NOMO-1 treated with DMSO at 0.1 percent for 48 hours (cell line): ENCODE measurements at regions not wholly inside any gene's neighbourhood (a gene's known extent, or its start where the extent isn't known, plus 50 kb on each side); places are given as distances from the start of the nearest gene placed in this dataset.
A peak's percentile ranks its signal among the peaks of the same experiment; 100 is the strongest.

Experiments used
- DNase-seq: peaks from one replicate; lab custom pipeline; 2025; ENCODE audit not compliant: unreplicated experiment; lab: John Stamatoyannopoulos, UW

- no peak for DNase-seq
Observed at GRCh38 chr16:8203101-8203500, 387.2 kb downstream of the TMEM114 start.

- DNase-seq = no peak
Observed at GRCh38 chr16:8200839-8201238, 389.5 kb downstream of the TMEM114 start.

DNA sequence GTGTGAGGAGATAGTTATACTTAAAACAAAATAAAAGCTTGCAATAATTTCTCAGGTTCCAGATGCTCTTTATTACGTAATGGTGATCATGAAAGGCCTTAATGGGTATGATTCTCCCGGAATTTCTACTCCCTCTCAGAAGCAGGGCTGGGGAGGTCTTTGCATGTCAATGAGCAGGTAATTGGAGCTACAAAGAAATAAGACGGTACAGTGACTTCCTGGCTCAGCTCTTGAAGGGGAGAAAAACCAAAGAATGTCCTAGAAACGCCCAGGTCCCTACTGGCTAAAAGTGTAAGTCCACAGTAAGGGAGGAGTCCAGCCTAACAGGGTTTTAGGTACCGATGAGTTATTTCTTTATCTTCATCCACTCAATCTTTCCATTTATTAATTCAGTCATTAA is 390.9 kb downstream of the TMEM114 start:
- DNase-seq = no peak

GRCh38 chr16:8194794-8195193 is 395.5 kb downstream of the TMEM114 start:
- no peak for DNase-seq

- no peak for DNase-seq
Observed at GRCh38 chr16:8188841-8189240, 401.5 kb downstream of the TMEM114 start.

DNA sequence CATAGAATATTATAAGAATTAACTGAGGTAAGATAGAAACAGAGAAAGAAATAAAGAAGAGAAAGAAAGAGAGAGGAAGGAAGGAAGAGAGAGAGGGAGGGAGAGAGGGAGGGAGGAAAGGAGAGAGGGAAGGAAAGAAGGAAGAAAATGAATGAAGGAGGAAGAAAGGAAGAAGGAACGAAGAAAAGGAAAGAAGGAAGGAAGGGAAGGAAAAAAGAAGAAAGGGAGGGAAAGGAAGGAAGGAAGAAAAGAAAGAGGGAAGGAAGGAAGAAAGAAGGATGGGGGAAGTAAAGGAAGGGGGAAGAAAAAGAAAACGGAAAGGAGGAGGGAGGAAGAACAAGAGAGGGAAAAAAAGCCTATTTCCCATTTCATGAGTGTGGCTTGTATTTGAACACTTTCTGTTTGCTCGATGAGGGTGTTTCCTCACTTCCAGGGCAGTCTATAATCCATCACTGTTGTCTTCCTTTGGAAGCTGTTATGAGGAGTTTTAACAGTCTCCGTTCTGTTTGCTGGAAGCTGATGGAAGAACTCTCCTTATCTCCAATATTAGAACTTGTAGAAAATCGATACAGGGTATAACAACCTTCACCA is 402.4 kb downstream of the TMEM114 start:
- DNase-seq = no peak

DNA sequence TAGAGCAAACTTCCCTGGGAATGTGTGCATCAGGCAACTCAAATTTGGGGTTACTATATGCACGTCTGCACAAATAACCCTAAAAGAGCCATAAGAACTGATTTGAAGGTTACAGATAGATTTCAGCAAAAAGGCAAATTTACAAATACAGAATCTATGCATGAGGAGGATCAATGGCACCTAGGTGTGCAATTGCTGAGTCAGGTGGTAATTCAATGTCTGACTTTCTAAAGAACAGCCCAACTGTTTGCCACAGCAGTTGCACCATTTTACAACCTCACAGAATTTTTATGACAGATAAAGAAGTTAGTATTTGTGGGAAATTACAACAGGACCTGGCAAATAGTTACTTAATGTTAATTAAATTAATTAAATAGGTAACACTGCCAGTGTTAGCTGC is 405.5 kb downstream of the TMEM114 start:
- DNase-seq = no peak

DNA sequence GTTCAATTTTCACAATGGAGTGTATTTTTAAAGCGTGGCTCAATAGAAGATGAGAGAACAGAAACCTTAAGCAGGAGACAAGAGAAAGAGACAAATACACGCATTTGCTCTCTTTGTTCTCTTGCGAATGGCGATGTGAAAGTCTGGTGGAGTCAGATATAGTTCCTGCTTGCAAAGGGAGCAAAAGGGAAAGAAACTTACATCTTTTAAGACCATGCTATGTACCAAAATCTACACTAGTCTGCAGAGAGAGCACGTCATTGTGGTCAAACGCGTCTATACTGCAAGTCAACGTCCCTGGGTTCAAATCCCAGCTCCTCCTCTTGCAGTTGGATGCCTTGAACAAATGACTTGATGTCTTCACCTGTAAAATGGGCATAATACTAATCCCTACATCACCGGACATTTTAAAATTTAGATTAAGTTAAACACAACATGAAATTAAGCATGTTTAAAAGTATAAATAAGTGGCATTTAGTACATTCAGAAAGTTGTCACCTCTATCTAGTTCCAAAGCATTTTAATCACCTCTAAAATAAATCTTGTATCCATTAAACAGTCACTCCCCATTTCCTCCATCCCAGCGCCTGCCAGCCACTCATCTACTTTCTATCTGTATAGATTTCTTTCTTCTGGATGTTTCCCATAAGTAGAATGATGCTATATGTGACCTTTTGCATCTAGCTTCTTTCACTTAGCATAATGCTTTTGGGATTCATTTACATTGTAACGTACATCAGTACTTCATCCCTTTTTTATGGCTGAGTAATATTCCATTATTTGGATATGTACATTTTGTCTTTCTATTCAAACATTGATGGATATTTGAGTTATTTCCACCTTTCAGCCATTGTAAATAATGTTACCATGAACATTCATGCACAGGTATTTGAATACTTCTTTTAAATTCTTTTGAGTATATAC is 406.9 kb downstream of the TMEM114 start:
- DNase-seq = no peak

- DNase-seq = no peak
Observed at GRCh38 chr16:8182761-8183160, 407.6 kb downstream of the TMEM114 start.

- DNase-seq = no peak
Observed at GRCh38 chr16:8179615-8180014, 410.7 kb downstream of the TMEM114 start.

DNA sequence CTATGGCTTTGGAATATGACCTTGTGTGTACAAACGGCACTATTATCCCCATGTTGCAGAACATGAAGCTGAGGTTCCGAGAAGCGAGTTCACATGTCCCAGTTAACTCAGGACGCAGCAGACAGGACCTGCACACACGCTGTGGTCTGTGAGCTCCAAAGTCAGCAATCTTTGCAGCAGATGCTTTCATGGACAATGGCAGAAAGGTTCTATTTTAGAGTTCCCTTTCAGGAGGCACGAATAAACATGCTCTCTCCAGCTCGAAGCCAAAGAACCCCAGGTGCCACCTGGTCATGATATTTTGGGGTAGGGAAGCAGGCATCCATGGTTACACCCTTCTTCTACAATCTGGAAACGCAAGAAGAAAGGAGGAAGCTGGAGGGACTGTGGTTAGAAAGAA is 412.0 kb downstream of the TMEM114 start:
- DNase-seq = no peak

DNA sequence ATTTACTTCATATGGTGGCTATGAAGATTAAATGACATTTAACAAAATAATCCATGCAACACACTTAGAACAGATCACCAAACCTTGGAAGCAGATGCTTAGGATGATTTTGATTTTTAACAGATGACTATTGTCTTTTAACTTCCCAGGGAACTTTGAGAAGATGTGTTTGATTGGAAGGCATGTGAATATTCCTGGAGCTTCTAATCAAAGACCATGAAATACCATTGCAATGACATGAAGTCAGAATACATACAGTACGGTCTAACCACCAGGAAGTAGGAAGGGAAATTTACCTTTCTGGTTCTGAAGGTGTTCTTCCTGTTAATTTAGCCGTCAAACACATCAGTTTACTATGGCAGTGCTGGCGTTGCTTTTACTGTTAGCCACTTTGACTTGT is 414.9 kb downstream of the TMEM114 start:
- no peak for DNase-seq

DNA sequence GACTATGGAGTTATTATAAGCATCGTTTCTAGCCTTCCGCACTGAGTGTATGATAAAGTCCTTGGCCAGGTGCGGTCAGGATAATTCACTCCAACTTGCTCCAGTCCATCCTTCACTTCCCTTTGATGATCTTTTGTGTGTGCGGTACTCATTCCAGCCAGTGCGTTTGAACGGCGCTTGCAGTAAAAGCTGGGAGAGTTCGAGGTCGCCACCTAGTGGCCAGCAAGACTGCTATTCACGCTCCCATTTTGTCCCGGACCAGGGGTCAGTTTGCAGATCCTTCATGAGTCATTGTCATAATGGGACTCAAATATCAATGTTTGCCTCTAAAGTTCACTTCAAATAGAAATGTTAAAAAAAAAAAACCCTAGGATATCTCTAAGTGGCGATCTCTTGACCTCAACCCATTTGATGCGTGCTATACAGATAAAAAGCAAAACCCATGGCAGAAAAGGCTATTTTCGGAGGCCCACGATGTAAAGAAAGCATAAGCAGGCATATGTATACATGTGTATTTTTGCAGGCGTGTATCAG is 417.1 kb downstream of the TMEM114 start:
- DNase-seq = peak; percentile 43

DNA sequence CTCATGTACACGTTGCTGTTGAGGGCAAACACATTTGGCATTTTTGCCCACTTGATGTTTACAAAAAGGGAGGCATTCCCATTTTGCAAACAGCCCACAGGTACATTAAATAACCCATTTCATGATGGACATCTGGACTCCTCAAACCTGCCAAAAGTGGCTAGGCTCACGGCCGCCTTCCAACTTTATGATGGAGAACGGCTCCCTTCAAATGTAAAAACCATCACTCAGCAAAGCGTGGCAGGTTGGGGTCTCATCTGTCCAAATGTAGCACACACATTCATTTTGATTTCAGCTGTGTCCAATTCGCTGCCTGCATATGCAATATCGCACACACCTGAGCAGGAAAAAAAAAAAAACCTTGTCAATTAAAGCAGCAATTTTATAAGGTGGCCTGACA is 417.8 kb downstream of the TMEM114 start:
- no peak for DNase-seq

DNA sequence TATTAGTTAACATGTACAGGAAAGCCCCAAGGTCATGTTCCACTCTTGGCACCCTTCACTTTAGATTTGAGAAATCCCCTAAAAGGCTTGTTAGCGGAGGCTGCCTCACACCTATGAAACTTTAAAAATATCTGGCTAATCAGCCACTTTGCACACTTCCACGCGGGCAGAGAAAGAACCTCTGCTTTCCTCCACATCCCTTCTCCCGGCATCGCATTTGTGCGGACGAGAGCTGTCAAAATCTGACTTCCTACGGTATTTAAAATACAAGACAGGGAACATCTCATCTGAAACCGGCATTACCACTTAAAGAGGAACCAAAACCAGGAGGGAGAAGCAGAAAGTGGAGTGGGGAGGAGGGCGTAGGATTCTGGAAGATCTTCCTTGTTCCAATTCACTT is 422.3 kb downstream of the TMEM114 start:
- DNase-seq = no peak

GRCh38 chr16:8167436-8167835 is 422.9 kb downstream of the TMEM114 start:
- no peak for DNase-seq

- DNase-seq = no peak
Observed at GRCh38 chr16:8158051-8158450, 432.3 kb downstream of the TMEM114 start.

DNA sequence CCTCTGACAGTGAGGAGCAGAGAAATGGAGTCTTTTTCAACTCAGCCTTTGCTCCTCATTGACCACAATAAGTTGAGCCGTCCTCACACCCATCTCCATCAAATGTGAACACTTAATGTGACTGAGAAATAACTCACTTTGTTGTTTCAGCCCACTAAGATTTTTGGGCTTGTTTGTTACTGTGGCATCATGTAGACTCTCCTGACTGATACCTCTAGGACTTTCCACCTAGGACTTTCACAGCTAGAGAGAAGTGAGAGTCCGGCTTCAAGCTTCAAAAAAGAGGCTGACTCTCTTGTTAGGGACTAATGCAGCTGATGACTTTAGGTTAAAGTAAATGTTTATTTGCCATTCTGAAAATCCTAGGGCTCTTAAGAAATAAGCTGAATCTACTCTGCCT is 435.0 kb downstream of the TMEM114 start:
- no peak for DNase-seq

DNA sequence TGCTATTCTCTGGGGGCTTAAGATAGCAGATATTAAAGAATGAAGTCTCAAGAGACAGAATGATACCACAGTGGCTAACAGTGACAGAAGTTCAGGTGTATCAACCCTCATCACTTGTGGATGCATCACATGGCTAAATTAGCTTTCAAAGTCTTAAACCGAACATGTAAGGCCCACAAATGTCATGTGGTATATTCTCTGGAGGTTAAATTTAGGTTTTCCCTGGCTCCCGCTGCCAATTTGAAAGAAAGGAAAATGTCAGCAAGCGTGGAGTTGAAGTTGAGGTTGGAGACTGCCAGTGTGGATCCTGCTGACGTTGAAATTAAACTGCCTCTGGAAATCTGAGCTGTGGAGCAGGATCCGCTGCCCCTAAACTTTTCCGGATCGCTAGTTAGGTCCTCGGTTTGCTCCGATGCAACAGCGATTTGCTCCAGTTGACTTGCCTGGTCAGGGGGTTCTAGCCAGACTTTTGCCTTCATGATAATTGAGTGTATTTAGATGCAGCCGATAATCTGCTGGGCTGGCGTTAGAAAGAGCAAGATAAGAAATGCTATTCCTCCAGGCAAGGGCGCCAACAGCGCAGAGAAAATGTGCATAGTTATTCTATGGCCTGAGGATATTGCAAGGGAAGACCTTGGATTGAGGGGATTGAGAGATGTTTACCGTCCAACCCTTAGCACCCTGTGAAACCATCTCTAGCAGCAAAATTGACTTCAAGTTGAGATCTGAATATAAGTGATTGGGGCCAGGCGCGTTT is 443.9 kb downstream of the TMEM114 start:
- no peak for DNase-seq

- no peak for DNase-seq
Observed at GRCh38 chr16:8138666-8139065, 451.6 kb downstream of the TMEM114 start.

- no peak for DNase-seq
Observed at GRCh38 chr16:8137606-8138005, 452.7 kb downstream of the TMEM114 start.

DNA sequence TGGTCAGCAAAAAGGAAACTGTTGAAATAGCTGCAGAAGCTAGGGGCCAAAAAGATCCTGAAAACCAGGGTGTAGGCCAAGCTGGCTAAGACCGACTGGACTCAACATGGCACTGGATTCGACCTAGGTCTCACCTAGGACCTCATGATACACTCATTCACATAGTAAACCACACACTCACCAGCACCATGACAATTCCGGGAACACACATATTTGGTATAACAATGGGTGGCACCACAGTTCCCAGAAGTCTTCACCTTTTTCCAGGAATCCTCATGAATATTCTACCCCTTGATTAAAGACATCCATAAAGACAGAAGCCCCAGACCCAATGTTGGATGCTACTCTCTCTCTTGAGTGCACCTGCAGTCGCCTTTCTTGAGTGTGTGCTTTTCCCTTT is 460.1 kb downstream of the TMEM114 start:
- DNase-seq = no peak
